WTC11 (cell line): ENCODE measurements at regions not wholly inside any gene's neighbourhood (a gene's known extent, or its start where the extent isn't known, plus 50 kb on each side); places are given as distances from the start of the nearest gene placed in this dataset.

Experiments used
- ATAC-seq: fragments of 200-7000 bp; cut with Tn5 transposase; 2 replicates; pipeline ENCODE4 v1.10.0; 2021; ENCODE audit warnings: mild to moderate bottlenecking, moderate library complexity
- CTCF ChIA-PET: fragments of 300-600 bp; sonication (Branson Sonifier 250); formaldehyde crosslinking; loops from one replicate; lab custom pipeline; 2021; ENCODE audit warnings: antibody characterized with exemption; lab: Charles Lee
- POLR2A ChIA-PET: fragments of 350-600 bp; sonication (Branson Sonifier 250); formaldehyde crosslinking; loops from one replicate; lab custom pipeline; 2021; ENCODE audit warnings: antibody characterized with exemption; lab: Charles Lee
- DNase-seq: peaks from one replicate; pipeline ENCODE4 v3.0.0; 2021; ENCODE audit warnings: low spot score
- H3K27ac Mint-ChIP-seq: 2 replicates; pipeline ENCODE4 v1.8.0; 2021; ENCODE audit warnings: mixed read lengths
- H3K27me3 Mint-ChIP-seq: 2 replicates; pipeline ENCODE4 v1.8.0; 2021; ENCODE audit warnings: low read depth, mild to moderate bottlenecking, moderate library complexity, mixed read lengths
- H3K36me3 Mint-ChIP-seq: 2 replicates; pipeline ENCODE4 v1.8.0; 2021; ENCODE audit warnings: mixed read lengths
- H3K4me1 Mint-ChIP-seq: 2 replicates; pipeline ENCODE4 v1.8.0; 2022; ENCODE audit warnings: mixed read lengths
- H3K4me3 Mint-ChIP-seq: 2 replicates; pipeline ENCODE4 v1.8.0; 2021; ENCODE audit warnings: mild to moderate bottlenecking, moderate library complexity, mixed read lengths
- H3K9me3 Mint-ChIP-seq: 2 replicates; pipeline ENCODE4 v1.8.0; 2021; ENCODE audit warnings: mixed read lengths
- EMX1 ChIP-seq: fragments of 250-450 bp; sonication (Bioruptor Pico); IDR thresholded peaks from 2 replicates; pipeline ENCODE4 v1.8.0; 2021; ENCODE audit warnings: mild to moderate bottlenecking
- JAZF1 ChIP-seq: fragments of 250-450 bp; sonication (Bioruptor Pico); IDR thresholded peaks from 2 replicates; pipeline ENCODE4 v1.9.0; 2021; ENCODE audit warnings: moderate library complexity, mild to moderate bottlenecking, inconsistent platforms
- KAT7 ChIP-seq: sonication (generic); formaldehyde crosslinking; IDR thresholded peaks from 2 replicates; pipeline ENCODE4 v1.8.1; 2023; ENCODE audit warnings: missing genetic modification reagents, mild to moderate bottlenecking, borderline replicate concordance
- MYBL2 ChIP-seq: sonication (generic); formaldehyde crosslinking; IDR thresholded peaks from 2 replicates; pipeline ENCODE4 v1.8.1; 2023; ENCODE audit warnings: mild to moderate bottlenecking, moderate library complexity, missing genetic modification reagents
- NFE2L1 ChIP-seq: sonication (generic); formaldehyde crosslinking; IDR thresholded peaks from 2 replicates; pipeline ENCODE4 v1.8.1; 2023; ENCODE audit warnings: missing genetic modification reagents
- RORB ChIP-seq: fragments of 250-450 bp; sonication (Bioruptor Pico); IDR thresholded peaks from 2 replicates; pipeline ENCODE4 v1.9.0; 2021; ENCODE audit warnings: mild to moderate bottlenecking
- TEAD4 ChIP-seq: sonication (generic); formaldehyde crosslinking; IDR thresholded peaks from 2 replicates; pipeline ENCODE4 v1.8.0; 2022; ENCODE audit warnings: mild to moderate bottlenecking, missing genetic modification reagents
- ZBTB21 ChIP-seq: sonication (generic); formaldehyde crosslinking; IDR thresholded peaks from 2 replicates; pipeline ENCODE4 v1.8.1; 2023; ENCODE audit warnings: mild to moderate bottlenecking, missing genetic modification reagents, borderline replicate concordance
- ZNF138 ChIP-seq: sonication (generic); formaldehyde crosslinking; conservative IDR thresholded peaks from 2 replicates; pipeline ENCODE4 v1.8.1; 2022; ENCODE audit warnings: mild to moderate bottlenecking, moderate library complexity, missing genetic modification reagents
- TF ChIP-seq, protein P1 (sequence below): sonication (generic); formaldehyde crosslinking; IDR thresholded peaks from 2 replicates; pipeline ENCODE4 v1.8.1; 2022; ENCODE audit warnings: low read depth, mild to moderate bottlenecking, moderate library complexity, missing genetic modification reagents, borderline replicate concordance
- TF ChIP-seq, protein P2 (sequence below): sonication (generic); formaldehyde crosslinking; IDR thresholded peaks from 2 replicates; pipeline ENCODE4 v1.8.1; 2022; ENCODE audit warnings: mild to moderate bottlenecking, moderate library complexity, missing genetic modification reagents
- TF ChIP-seq, protein P3 (sequence below): sonication (generic); formaldehyde crosslinking; IDR thresholded peaks from 2 replicates; pipeline ENCODE4 v1.8.1; 2022; ENCODE audit warnings: low read depth, missing genetic modification reagents, borderline replicate concordance
- TF ChIP-seq, protein P4 (sequence below): fragments of 250-450 bp; sonication (Bioruptor Pico); IDR thresholded peaks from 2 replicates; pipeline ENCODE4 v1.9.0; 2021; ENCODE audit warnings: mild to moderate bottlenecking, borderline replicate concordance
- TF ChIP-seq, protein P5 (sequence below): sonication (generic); formaldehyde crosslinking; IDR thresholded peaks from 2 replicates; pipeline ENCODE4 v1.8.0; 2023; ENCODE audit warnings: missing genetic modification reagents, mild to moderate bottlenecking, borderline replicate concordance
- TF ChIP-seq, protein P6 (sequence below): fragments of 250-450 bp; sonication (Bioruptor Pico); IDR thresholded peaks from 2 replicates; pipeline ENCODE4 v1.9.0; 2021; ENCODE audit warnings: mild to moderate bottlenecking
- TF ChIP-seq, protein P7 (sequence below): sonication (generic); formaldehyde crosslinking; conservative IDR thresholded peaks from 2 replicates; pipeline ENCODE4 v1.8.1; 2023; ENCODE audit warnings: mild to moderate bottlenecking, low read depth, missing genetic modification reagents, moderate library complexity

DNA sequence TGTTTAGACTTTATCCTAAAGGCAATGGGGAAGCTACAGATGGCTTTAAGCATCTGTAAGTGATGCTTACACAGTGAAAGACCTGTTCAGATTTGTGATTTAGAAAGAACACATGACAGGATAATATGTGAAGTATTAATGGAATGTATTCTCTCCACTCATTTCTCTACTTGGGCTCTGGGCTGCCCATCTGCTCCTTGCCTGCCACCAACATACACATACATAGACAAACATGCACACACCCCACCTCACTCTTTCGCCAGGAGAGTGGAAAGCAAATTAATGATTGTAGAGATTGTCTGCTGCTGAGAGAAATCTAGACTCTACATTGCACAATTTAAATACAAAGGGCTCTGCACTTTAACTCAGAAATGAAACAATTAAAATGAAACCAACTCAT is 61.0 kb upstream of the NFE2L2 start:
- Mint-ChIP-seq H3K36me3 (no peaks in the 10 kb centered on the region), H3K27me3 (no peaks in the 10 kb centered on the region; the same call in 1 of the 2 replicates), H3K9me3 (no peaks in the 10 kb centered on the region), H3K4me1 (peaks cover 12% of the 10 kb centered on the region), H3K27ac (no peak overlapping the region), H3K4me3 (no peak overlapping the region)
- ChIA-PET CTCF (interaction anchor here (1.3 to 1.6 kb wide), 2 partner anchors 10 to 161 kb away, joined by 3 to 6 read pairs; no protein-coding TSS in a partner anchor), POLR2A (no interaction called here)
- ATAC-seq (no peak), DNase-seq (no peak)
- no peak for TF ChIP-seq EMX1
- no peak for TF ChIP-seq ZNF138 (CRISPR knock-in tag)

DNA sequence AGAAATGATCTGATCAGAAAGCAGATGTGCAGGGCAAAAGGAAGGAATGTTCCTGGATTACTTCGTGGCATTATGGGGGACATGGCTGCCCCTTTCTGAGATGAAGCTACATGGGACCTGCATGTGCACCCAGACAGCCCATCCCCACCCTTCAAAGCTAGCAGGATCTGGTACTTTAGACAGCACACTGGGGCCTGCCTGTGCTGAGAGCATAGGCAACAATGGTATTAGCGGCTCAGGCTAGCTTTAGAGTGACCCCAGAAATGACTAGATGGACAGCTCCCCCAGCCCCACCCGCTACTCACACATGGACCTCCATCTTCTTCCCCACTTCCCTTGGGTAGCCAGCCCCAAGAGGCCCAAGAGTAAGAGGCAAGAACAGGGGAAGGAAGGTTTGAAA is 61.5 kb upstream of the NFE2L2 start:
- H3K27ac Mint-ChIP-seq = no peak overlapping the region
- ChIA-PET POLR2A (no interaction called here), CTCF (interaction anchor here (0.6 to 1.6 kb wide), 3 partner anchors 11 to 161 kb away, joined by 3 to 6 read pairs (median 3); no protein-coding TSS in a partner anchor)
- TF ChIP-seq RORB (CRISPR knock-in tag) = no peak
- TF ChIP-seq TEAD4 (CRISPR knock-in tag) = no peak
- no peak for TF ChIP-seq MYBL2
- TF ChIP-seq, protein P1, sequence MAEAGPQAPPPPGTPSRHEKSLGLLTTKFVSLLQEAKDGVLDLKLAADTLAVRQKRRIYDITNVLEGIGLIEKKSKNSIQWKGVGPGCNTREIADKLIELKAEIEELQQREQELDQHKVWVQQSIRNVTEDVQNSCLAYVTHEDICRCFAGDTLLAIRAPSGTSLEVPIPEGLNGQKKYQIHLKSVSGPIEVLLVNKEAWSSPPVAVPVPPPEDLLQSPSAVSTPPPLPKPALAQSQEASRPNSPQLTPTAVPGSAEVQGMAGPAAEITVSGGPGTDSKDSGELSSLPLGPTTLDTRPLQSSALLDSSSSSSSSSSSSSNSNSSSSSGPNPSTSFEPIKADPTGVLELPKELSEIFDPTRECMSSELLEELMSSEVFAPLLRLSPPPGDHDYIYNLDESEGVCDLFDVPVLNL = no peak
- TF ChIP-seq, protein P2, sequence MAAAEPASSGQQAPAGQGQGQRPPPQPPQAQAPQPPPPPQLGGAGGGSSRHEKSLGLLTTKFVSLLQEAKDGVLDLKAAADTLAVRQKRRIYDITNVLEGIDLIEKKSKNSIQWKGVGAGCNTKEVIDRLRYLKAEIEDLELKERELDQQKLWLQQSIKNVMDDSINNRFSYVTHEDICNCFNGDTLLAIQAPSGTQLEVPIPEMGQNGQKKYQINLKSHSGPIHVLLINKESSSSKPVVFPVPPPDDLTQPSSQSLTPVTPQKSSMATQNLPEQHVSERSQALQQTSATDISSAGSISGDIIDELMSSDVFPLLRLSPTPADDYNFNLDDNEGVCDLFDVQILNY (CRISPR knock-in tag) = no peak
- TF ChIP-seq, protein P3, sequence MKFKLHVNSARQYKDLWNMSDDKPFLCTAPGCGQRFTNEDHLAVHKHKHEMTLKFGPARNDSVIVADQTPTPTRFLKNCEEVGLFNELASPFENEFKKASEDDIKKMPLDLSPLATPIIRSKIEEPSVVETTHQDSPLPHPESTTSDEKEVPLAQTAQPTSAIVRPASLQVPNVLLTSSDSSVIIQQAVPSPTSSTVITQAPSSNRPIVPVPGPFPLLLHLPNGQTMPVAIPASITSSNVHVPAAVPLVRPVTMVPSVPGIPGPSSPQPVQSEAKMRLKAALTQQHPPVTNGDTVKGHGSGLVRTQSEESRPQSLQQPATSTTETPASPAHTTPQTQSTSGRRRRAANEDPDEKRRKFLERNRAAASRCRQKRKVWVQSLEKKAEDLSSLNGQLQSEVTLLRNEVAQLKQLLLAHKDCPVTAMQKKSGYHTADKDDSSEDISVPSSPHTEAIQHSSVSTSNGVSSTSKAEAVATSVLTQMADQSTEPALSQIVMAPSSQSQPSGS (CRISPR knock-in tag) = no peak
- TF ChIP-seq ZNF138 (CRISPR knock-in tag) = no peak
- TF ChIP-seq NFE2L1 (CRISPR knock-in tag) = no peak
- no peak for TF ChIP-seq JAZF1
- H3K9me3 Mint-ChIP-seq = no peaks in the 10 kb centered on the region
- no peak overlapping the region for H3K4me3 Mint-ChIP-seq
- DNase-seq (no peak), ATAC-seq (no peak)
- H3K4me1 Mint-ChIP-seq = peaks cover 12% of the 10 kb centered on the region
- no peaks in the 10 kb centered on the region for H3K36me3 Mint-ChIP-seq
- H3K27me3 Mint-ChIP-seq = no peaks in the 10 kb centered on the region; the same call in 1 of the 2 replicates

DNA sequence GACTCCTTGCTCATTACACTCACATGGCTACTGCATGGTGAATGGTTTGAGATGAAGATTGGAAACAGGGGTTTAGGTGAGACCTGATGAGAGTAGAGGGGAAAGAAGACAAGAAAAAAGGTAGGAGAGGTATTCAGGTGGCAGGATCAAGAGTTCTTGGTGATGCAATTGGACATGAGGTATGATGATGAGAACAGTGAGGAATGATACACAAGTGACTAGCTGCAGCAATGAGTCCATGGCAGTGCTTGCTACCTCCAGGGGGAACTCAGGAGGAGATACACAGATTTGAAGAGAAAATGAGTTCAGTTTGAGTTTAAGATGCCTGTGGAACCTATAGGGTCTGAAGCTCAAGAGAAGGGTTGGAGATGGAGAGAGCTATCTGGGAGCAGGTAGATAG is 62.1 kb upstream of the NFE2L2 start:
- H3K27me3 Mint-ChIP-seq = no peaks in the 10 kb centered on the region; the same call in 1 of the 2 replicates
- H3K4me1 Mint-ChIP-seq = peaks cover 14% of the 10 kb centered on the region
- H3K9me3 Mint-ChIP-seq = no peaks in the 10 kb centered on the region
- POLR2A ChIA-PET = no interaction called here
- ATAC-seq = no peak
- CTCF ChIA-PET = interaction anchor here (0.6 to 1.6 kb wide), 3 partner anchors 12 to 162 kb away, joined by 3 to 6 read pairs (median 3); no protein-coding TSS in a partner anchor
- H3K27ac Mint-ChIP-seq = no peak overlapping the region
- no peaks in the 10 kb centered on the region for H3K36me3 Mint-ChIP-seq
- no peak for DNase-seq
- H3K4me3 Mint-ChIP-seq = no peak overlapping the region
- TF ChIP-seq, protein P4, sequence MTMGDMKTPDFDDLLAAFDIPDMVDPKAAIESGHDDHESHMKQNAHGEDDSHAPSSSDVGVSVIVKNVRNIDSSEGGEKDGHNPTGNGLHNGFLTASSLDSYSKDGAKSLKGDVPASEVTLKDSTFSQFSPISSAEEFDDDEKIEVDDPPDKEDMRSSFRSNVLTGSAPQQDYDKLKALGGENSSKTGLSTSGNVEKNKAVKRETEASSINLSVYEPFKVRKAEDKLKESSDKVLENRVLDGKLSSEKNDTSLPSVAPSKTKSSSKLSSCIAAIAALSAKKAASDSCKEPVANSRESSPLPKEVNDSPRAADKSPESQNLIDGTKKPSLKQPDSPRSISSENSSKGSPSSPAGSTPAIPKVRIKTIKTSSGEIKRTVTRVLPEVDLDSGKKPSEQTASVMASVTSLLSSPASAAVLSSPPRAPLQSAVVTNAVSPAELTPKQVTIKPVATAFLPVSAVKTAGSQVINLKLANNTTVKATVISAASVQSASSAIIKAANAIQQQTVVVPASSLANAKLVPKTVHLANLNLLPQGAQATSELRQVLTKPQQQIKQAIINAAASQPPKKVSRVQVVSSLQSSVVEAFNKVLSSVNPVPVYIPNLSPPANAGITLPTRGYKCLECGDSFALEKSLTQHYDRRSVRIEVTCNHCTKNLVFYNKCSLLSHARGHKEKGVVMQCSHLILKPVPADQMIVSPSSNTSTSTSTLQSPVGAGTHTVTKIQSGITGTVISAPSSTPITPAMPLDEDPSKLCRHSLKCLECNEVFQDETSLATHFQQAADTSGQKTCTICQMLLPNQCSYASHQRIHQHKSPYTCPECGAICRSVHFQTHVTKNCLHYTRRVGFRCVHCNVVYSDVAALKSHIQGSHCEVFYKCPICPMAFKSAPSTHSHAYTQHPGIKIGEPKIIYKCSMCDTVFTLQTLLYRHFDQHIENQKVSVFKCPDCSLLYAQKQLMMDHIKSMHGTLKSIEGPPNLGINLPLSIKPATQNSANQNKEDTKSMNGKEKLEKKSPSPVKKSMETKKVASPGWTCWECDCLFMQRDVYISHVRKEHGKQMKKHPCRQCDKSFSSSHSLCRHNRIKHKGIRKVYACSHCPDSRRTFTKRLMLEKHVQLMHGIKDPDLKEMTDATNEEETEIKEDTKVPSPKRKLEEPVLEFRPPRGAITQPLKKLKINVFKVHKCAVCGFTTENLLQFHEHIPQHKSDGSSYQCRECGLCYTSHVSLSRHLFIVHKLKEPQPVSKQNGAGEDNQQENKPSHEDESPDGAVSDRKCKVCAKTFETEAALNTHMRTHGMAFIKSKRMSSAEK (CRISPR knock-in tag) = no peak
- TF ChIP-seq TEAD4 (CRISPR knock-in tag) (no peak), ZBTB21 (no peak), KAT7 (CRISPR knock-in tag) (no peak)
- TF ChIP-seq, protein P5, sequence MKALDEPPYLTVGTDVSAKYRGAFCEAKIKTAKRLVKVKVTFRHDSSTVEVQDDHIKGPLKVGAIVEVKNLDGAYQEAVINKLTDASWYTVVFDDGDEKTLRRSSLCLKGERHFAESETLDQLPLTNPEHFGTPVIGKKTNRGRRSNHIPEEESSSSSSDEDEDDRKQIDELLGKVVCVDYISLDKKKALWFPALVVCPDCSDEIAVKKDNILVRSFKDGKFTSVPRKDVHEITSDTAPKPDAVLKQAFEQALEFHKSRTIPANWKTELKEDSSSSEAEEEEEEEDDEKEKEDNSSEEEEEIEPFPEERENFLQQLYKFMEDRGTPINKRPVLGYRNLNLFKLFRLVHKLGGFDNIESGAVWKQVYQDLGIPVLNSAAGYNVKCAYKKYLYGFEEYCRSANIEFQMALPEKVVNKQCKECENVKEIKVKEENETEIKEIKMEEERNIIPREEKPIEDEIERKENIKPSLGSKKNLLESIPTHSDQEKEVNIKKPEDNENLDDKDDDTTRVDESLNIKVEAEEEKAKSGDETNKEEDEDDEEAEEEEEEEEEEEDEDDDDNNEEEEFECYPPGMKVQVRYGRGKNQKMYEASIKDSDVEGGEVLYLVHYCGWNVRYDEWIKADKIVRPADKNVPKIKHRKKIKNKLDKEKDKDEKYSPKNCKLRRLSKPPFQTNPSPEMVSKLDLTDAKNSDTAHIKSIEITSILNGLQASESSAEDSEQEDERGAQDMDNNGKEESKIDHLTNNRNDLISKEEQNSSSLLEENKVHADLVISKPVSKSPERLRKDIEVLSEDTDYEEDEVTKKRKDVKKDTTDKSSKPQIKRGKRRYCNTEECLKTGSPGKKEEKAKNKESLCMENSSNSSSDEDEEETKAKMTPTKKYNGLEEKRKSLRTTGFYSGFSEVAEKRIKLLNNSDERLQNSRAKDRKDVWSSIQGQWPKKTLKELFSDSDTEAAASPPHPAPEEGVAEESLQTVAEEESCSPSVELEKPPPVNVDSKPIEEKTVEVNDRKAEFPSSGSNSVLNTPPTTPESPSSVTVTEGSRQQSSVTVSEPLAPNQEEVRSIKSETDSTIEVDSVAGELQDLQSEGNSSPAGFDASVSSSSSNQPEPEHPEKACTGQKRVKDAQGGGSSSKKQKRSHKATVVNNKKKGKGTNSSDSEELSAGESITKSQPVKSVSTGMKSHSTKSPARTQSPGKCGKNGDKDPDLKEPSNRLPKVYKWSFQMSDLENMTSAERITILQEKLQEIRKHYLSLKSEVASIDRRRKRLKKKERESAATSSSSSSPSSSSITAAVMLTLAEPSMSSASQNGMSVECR (CRISPR knock-in tag) = no peak
- TF ChIP-seq, protein P6, sequence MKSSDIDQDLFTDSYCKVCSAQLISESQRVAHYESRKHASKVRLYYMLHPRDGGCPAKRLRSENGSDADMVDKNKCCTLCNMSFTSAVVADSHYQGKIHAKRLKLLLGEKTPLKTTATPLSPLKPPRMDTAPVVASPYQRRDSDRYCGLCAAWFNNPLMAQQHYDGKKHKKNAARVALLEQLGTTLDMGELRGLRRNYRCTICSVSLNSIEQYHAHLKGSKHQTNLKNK (CRISPR knock-in tag) = no peak
- TF ChIP-seq, protein P7, sequence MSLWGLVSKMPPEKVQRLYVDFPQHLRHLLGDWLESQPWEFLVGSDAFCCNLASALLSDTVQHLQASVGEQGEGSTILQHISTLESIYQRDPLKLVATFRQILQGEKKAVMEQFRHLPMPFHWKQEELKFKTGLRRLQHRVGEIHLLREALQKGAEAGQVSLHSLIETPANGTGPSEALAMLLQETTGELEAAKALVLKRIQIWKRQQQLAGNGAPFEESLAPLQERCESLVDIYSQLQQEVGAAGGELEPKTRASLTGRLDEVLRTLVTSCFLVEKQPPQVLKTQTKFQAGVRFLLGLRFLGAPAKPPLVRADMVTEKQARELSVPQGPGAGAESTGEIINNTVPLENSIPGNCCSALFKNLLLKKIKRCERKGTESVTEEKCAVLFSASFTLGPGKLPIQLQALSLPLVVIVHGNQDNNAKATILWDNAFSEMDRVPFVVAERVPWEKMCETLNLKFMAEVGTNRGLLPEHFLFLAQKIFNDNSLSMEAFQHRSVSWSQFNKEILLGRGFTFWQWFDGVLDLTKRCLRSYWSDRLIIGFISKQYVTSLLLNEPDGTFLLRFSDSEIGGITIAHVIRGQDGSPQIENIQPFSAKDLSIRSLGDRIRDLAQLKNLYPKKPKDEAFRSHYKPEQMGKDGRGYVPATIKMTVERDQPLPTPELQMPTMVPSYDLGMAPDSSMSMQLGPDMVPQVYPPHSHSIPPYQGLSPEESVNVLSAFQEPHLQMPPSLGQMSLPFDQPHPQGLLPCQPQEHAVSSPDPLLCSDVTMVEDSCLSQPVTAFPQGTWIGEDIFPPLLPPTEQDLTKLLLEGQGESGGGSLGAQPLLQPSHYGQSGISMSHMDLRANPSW (CRISPR knock-in tag) = no peak
